DND-41 (cell line): ENCODE measurements at regions not wholly inside any gene's neighbourhood (a gene's known extent, or its start where the extent isn't known, plus 50 kb on each side); places are given as distances from the start of the nearest gene placed in this dataset.

Source experiments
- ATAC-seq: fragments of 200-7000 bp; cut with Tn5 transposase; 3 replicates; pipeline ENCODE4 v1.9.1; 2021; ENCODE audit warnings: low read depth; ENCODE audit not compliant: insufficient read depth
- DNase-seq: peaks from one replicate; pipeline ENCODE4 v3.0.0-alpha.2; 2020
- H2AFZ ChIP-seq: 2 replicates; pipeline ENCODE4 v1.6.0; 2012; ENCODE audit warnings: low read depth, low read length
- H3K27ac ChIP-seq: 2 replicates; pipeline ENCODE4 v1.5.1; 2012; ENCODE audit warnings: low read length, inconsistent platforms
- H3K27me3 ChIP-seq: fragments of 200-600 bp; sonication (generic); 2 replicates; pipeline ENCODE4 v1.6.0; 2012; ENCODE audit warnings: low read length, mild to moderate bottlenecking, inconsistent platforms; ENCODE audit not compliant: insufficient read depth, poor library complexity
- H3K36me3 ChIP-seq: 2 replicates; pipeline ENCODE4 v1.5.1; 2012; ENCODE audit warnings: low read length, inconsistent platforms; ENCODE audit not compliant: insufficient read depth
- H3K4me1 ChIP-seq: 2 replicates; pipeline ENCODE4 v1.5.1; 2012; ENCODE audit warnings: mild to moderate bottlenecking, low read length; ENCODE audit not compliant: insufficient read depth
- H3K4me2 ChIP-seq: 2 replicates; pipeline ENCODE4 v1.6.0; 2012; ENCODE audit warnings: mild to moderate bottlenecking, moderate library complexity, low read length, inconsistent platforms; ENCODE audit not compliant: insufficient read depth
- H3K4me3 ChIP-seq, 2 experiments: fragments of 200-600 bp in 1 of 2; shearing (Covaris generic) in 1 of 2; 2 replicates each; pipeline ENCODE4 v1.5.1; 2012 to 2016; ENCODE audit warnings: inconsistent platforms in 2 of 2, low read length in 2 of 2, mild to moderate bottlenecking in 2 of 2, low read depth in 1 of 2, moderate library complexity in 1 of 2
- H3K79me2 ChIP-seq: 2 replicates; pipeline ENCODE4 v1.6.0; 2012; ENCODE audit warnings: low read length, inconsistent platforms; ENCODE audit not compliant: insufficient read depth
- H3K9ac ChIP-seq: 2 replicates; pipeline ENCODE4 v1.6.0; 2012; ENCODE audit warnings: low read depth, mild to moderate bottlenecking, inconsistent platforms, low read length, moderate library complexity
- H3K9me3 ChIP-seq: 2 replicates; pipeline ENCODE4 v1.5.1; 2012; ENCODE audit warnings: low read length, moderate library complexity, mild to moderate bottlenecking, inconsistent platforms; ENCODE audit not compliant: insufficient read depth, severe bottlenecking
- H4K20me1 ChIP-seq: 2 replicates; pipeline ENCODE4 v1.6.0; 2012; ENCODE audit warnings: low read length; ENCODE audit not compliant: insufficient read depth
- CTCF ChIP-seq: IDR thresholded peaks from 2 replicates; pipeline ENCODE4 v1.5.1; 2012; ENCODE audit warnings: borderline replicate concordance, low read length, moderate library complexity, mild to moderate bottlenecking; ENCODE audit not compliant: poor library complexity, severe bottlenecking; ENCODE audit errors: extremely low read depth
- EZH2 ChIP-seq: IDR thresholded peaks from 3 replicates; pipeline ENCODE4 v1.6.1; 2012; ENCODE audit warnings: borderline replicate concordance, low read depth, mild to moderate bottlenecking, moderate library complexity, low read length, inconsistent platforms; ENCODE audit not compliant: severe bottlenecking

- peak overlapping the region; percentile 38; the same call in 1 of the 2 replicates for H3K9ac ChIP-seq
- no peaks in the 10 kb centered on the region for H3K36me3 ChIP-seq
- 0 out of 2 replicates have a peak overlapping the region, but pooled peaks have one; percentile 14 for H3K4me2 ChIP-seq
- peaks cover 59% of the 10 kb centered on the region for H3K4me1 ChIP-seq
- peak overlapping the region; percentile 85 for H3K27ac ChIP-seq
- H3K27me3 ChIP-seq: no peaks in the 10 kb centered on the region
- H2AFZ ChIP-seq: no peak overlapping the region
- DNase-seq: peak; percentile 70
- no peaks in the 10 kb centered on the region for H4K20me1 ChIP-seq
- TF ChIP-seq EZH2: no peak
- TF ChIP-seq CTCF: no peak
- no peaks in the 10 kb centered on the region for H3K9me3 ChIP-seq
- H3K79me2 ChIP-seq: no peaks in the 10 kb centered on the region
- H3K4me3 ChIP-seq: no peak overlapping the region
- peak; percentile 51 for ATAC-seq
Measured at GRCh38 chr3:46107682-46108081, 80.4 kb upstream of the XCR1 start.

GRCh38 chr3:46105306-46105919, 78.1 kb upstream of the XCR1 start:
- peaks cover 59% of the 10 kb centered on the region for H3K4me1 ChIP-seq
- H3K9ac ChIP-seq: no peak overlapping the region
- no peaks in the 10 kb centered on the region for H3K36me3 ChIP-seq
- no peaks in the 10 kb centered on the region for H3K9me3 ChIP-seq
- no peak for DNase-seq
- TF ChIP-seq EZH2 (no peak), CTCF (no peak)
- no peak for ATAC-seq
- no peaks in the 10 kb centered on the region for H3K27me3 ChIP-seq
- no peak overlapping the region for H2AFZ ChIP-seq
- H3K4me2 ChIP-seq: no peak overlapping the region
- no peak overlapping the region for H3K4me3 ChIP-seq
- no peaks in the 10 kb centered on the region for H4K20me1 ChIP-seq
- H3K79me2 ChIP-seq: no peaks in the 10 kb centered on the region
- H3K27ac ChIP-seq: peak overlapping the region; percentile 24

GRCh38 chr3:46104706-46105105, 77.4 kb upstream of the XCR1 start:
- no peak overlapping the region for H3K4me2 ChIP-seq
- ATAC-seq: no peak

More at GRCh38 chr3:46104706-46105105, 77.4 kb upstream of the XCR1 start:
- Histone ChIP-seq H3K79me2 (no peaks in the 10 kb centered on the region), H2AFZ (no peak overlapping the region), H3K4me1 (peaks cover 60% of the 10 kb centered on the region), H3K9ac (no peak overlapping the region), H3K27ac (peak overlapping the region; percentile 24; the same call in 1 of the 2 replicates), H3K4me3 (no peak overlapping the region), H3K27me3 (no peaks in the 10 kb centered on the region), H3K9me3 (no peaks in the 10 kb centered on the region), H4K20me1 (no peaks in the 10 kb centered on the region), H3K36me3 (no peaks in the 10 kb centered on the region)
- TF ChIP-seq EZH2 (no peak), CTCF (no peak)
- DNase-seq: no peak
